Esophagus squamous epithelium (tissue), 5 donors: ENCODE measurements at regions not wholly inside any gene's neighbourhood (a gene's known extent, or its start where the extent isn't known, plus 50 kb on each side); places are given as distances from the start of the nearest gene placed in this dataset.

Source experiments
- DNase-seq: peaks from one replicate; lab custom pipeline; 2025; lab: John Stamatoyannopoulos, UW
- H3K27ac ChIP-seq, 4 donors: fragments of 200-600 bp; sonication (generic); one replicate each; pipeline ENCODE4 v1.5.1; 2016 to 2019; ENCODE audit warnings: mild to moderate bottlenecking in 1 of 4
- H3K27me3 ChIP-seq, 4 donors: fragments of 200-600 bp; sonication (generic); 1 replicate in 3 of 4; 2 replicates in 1 of 4; pipeline versions ENCODE4 v1.5.1 to v1.6.0; 2017 to 2021; ENCODE audit warnings: antibody characterized with exemption in 1 of 4
- H3K36me3 ChIP-seq, 3 donors: fragments of 200-600 bp; sonication (generic); one replicate each; pipeline ENCODE4 v1.5.1; 2016 to 2019
- H3K4me1 ChIP-seq, 3 donors: fragments of 200-600 bp; sonication (generic); one replicate each; pipeline ENCODE4 v1.5.1; 2017 to 2019
- H3K4me3 ChIP-seq, 4 donors: fragments of 200-600 bp; sonication (generic); 1 replicate in 3 of 4; 2 replicates in 1 of 4; pipeline ENCODE4 v1.5.1; 2016 to 2019; ENCODE audit warnings: mild to moderate bottlenecking in 2 of 4, moderate library complexity in 1 of 4
- H3K9me3 ChIP-seq, 3 donors: fragments of 200-600 bp; sonication (generic); one replicate each; pipeline ENCODE4 v1.5.1; 2016 to 2019
- POLR2A ChIP-seq, 4 donors: fragments of 450-650 bp; IDR thresholded peaks; one replicate each; pipeline ENCODE4 v1.6.1; 2017; ENCODE audit warnings: antibody characterized with exemption in 4 of 4, mild to moderate bottlenecking in 4 of 4, moderate library complexity in 3 of 4
- WGBS, 2 donors: methylation state at CpG; one replicate each; pipeline ENCODE4 v1.1.5; 2018; 5-methylcytosine and 5-hydroxymethylcytosine counted together
- intact Hi-C: fragments of 100-400 bp; cut with DNase I; formaldehyde crosslinking; loops from one replicate; pipeline ENCODE4 v1.15.0; 2022
- TF ChIP-seq, protein P1 (sequence below), 6 experiments: fragments of 450-650 bp in 4 of 6; fragments of 200-600 bp in 2 of 6; sonication (generic) in 2 of 6; IDR thresholded peaks; one replicate each; pipeline ENCODE4 v1.5.1; 2016 to 2019; ENCODE audit warnings: antibody characterized with exemption in 6 of 6, mild to moderate bottlenecking in 4 of 6, moderate library complexity in 4 of 6
- donor health status: DM: yes; HTN: yes; CAD: no.

- TF ChIP-seq, protein P1, sequence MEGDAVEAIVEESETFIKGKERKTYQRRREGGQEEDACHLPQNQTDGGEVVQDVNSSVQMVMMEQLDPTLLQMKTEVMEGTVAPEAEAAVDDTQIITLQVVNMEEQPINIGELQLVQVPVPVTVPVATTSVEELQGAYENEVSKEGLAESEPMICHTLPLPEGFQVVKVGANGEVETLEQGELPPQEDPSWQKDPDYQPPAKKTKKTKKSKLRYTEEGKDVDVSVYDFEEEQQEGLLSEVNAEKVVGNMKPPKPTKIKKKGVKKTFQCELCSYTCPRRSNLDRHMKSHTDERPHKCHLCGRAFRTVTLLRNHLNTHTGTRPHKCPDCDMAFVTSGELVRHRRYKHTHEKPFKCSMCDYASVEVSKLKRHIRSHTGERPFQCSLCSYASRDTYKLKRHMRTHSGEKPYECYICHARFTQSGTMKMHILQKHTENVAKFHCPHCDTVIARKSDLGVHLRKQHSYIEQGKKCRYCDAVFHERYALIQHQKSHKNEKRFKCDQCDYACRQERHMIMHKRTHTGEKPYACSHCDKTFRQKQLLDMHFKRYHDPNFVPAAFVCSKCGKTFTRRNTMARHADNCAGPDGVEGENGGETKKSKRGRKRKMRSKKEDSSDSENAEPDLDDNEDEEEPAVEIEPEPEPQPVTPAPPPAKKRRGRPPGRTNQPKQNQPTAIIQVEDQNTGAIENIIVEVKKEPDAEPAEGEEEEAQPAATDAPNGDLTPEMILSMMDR (IDR thresholded peaks at IDR 0.05): no peak
- TF ChIP-seq POLR2A (IDR thresholded peaks at IDR 0.05): no peak
- intact Hi-C loops: no loop called here
- Histone ChIP-seq H3K36me3 (no peaks in the 10 kb centered on the region), H3K4me1 (peaks cover 0 to 17% (median 0%) of the 10 kb centered on the region in 3 donors), H3K27me3 (no peaks in the 10 kb centered on the region), H3K4me3 (no peak overlapping the region), H3K27ac (no peak overlapping the region), H3K9me3 (no peaks in the 10 kb centered on the region)
- WGBS, 2 donors: 45 to 56% methylated on average over 2 of the region's 2 CpGs
- DNase-seq: no peak
Measured at GRCh38 chr7:84786073-84786472, 400.8 kb downstream of the SEMA3D start.

DNA sequence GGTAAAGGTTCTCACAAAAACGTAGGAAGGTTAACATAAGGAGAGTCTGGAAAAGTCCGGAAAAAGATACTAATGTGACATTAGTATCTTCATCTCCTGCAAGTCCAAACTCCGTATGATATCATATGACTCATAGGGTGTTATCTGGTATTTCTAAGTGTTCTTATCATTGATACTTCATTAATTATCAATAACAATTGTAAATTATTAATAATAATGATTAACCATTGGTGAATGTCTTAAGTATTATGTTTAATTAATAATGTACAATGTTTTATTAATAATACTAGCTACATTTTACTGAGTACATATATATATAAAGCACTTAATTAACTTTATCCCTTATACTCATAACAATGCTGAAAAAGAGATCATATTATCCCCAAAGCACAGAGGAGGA, 402.4 kb downstream of the SEMA3D start:
- no peak overlapping the region for H3K27ac ChIP-seq
- no peak overlapping the region for H3K4me3 ChIP-seq
- 87 to 88% methylated on average over 3 of the region's 3 CpGs for WGBS, 2 donors
- intact Hi-C loops: no loop called here
- H3K9me3 ChIP-seq: no peaks in the 10 kb centered on the region
- no peaks in the 10 kb centered on the region for H3K27me3 ChIP-seq
- no peak for TF ChIP-seq POLR2A (IDR thresholded peaks at IDR 0.05)
- TF ChIP-seq, protein P1 (IDR thresholded peaks at IDR 0.05): no peak
- peaks cover 0 to 17% (median 0%) of the 10 kb centered on the region in 3 donors for H3K4me1 ChIP-seq
- DNase-seq: no peak
- H3K36me3 ChIP-seq: no peaks in the 10 kb centered on the region

DNA sequence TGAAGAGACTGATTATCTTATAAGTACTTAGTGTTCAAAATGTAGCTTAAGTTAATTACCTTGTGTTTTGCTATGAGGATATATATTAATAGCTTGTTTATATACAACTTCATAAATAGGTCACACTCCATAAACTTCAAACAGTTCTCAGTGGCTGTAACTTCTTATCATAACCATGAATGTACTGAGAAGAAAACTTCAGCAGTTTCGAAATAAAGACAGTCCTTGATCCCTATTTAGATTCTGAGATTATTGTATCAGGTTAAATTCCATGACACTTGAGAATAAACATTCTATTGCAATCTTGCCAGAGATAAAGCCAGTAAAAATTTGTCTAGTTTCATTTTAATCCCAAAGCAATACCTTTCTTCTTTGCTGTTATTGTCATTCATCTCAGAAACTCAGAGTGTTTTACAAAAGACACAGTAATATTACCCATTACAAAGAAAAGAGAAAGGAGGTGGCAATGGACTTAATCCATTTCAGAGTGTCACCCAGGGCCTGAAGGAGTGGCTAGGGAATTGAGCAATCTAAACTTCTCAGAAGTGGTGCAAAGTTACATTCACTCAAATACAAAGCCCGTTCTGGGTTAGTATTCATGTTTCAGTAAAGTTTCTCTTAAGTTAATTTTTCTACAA, 403.6 kb downstream of the SEMA3D start:
- H3K4me1 ChIP-seq: peaks cover 0 to 17% (median 0%) of the 10 kb centered on the region in 3 donors
- no peaks in the 10 kb centered on the region for H3K9me3 ChIP-seq
- TF ChIP-seq POLR2A (IDR thresholded peaks at IDR 0.05): no peak
- TF ChIP-seq, protein P1 (IDR thresholded peaks at IDR 0.05): no peak
- WGBS, 2 donors: 22 to 29% methylated on average over 2 of the region's 2 CpGs
- H3K27me3 ChIP-seq: no peaks in the 10 kb centered on the region
- no peaks in the 10 kb centered on the region for H3K36me3 ChIP-seq
- no peak for DNase-seq
- intact Hi-C loops: no loop called here
- H3K27ac ChIP-seq: peak overlapping the region in 2 of 4 donors; percentile 33 to 34
- no peak overlapping the region for H3K4me3 ChIP-seq

- no peak overlapping the region for H3K27ac ChIP-seq
- intact Hi-C loops: no loop called here
- no peaks in the 10 kb centered on the region for H3K27me3 ChIP-seq
- WGBS, 2 donors: 83 to 88% methylated on average over 2 of the region's 2 CpGs
- H3K36me3 ChIP-seq: no peaks in the 10 kb centered on the region
- no peak overlapping the region for H3K4me3 ChIP-seq
- DNase-seq: no peak
- peaks cover 0 to 17% (median 0%) of the 10 kb centered on the region in 3 donors for H3K4me1 ChIP-seq
- TF ChIP-seq POLR2A (IDR thresholded peaks at IDR 0.05): no peak
- no peaks in the 10 kb centered on the region for H3K9me3 ChIP-seq
Measured at GRCh38 chr7:84781838-84782237, 405.0 kb downstream of the SEMA3D start.

- no peak for DNase-seq
- peaks cover 0 to 17% (median 0%) of the 10 kb centered on the region in 3 donors for H3K4me1 ChIP-seq
- no peak overlapping the region for H3K27ac ChIP-seq
- H3K4me3 ChIP-seq: no peak overlapping the region
- 92 to 94% methylated on average over 5 to 9 of the region's 10 CpGs for WGBS, 2 donors
- no peaks in the 10 kb centered on the region for H3K36me3 ChIP-seq
- intact Hi-C loops: no loop called here
- H3K27me3 ChIP-seq: no peaks in the 10 kb centered on the region
- no peaks in the 10 kb centered on the region for H3K9me3 ChIP-seq
- TF ChIP-seq, protein P1 (IDR thresholded peaks at IDR 0.05): no peak
- TF ChIP-seq POLR2A (IDR thresholded peaks at IDR 0.05): no peak
Measured at GRCh38 chr7:84780158-84781124, 406.4 kb downstream of the SEMA3D start.
